ENCODE measurements at regions not wholly inside any gene's neighbourhood (a gene's known extent, or its start where the extent isn't known, plus 50 kb on each side); places are given as distances from the start of the nearest gene placed in this dataset.

GRCh38 chr14:34201909-34202637 is 251.2 kb upstream of the EGLN3 start:
- TF ChIP-seq CTCF (IDR thresholded peaks at IDR 0.05; ENCODE audit: low read depth, low read length, missing control alignments), result no peak
- in situ Hi-C loops (cut with HindIII; ENCODE audit: low sequenced_read_pairs), result no loop called here
- no peak for DNase-seq (ENCODE audit: low read depth)
- no peak overlapping the region for H3K4me3 ChIP-seq (ENCODE audit: low read depth, low read length)

GRCh38 chr14:34199585-34199984 is 248.7 kb upstream of the EGLN3 start:
- peak; percentile 78 for DNase-seq (ENCODE audit: low read depth)
- TF ChIP-seq CTCF (IDR thresholded peaks at IDR 0.05; ENCODE audit: low read depth, low read length, missing control alignments), result no peak
- no peak overlapping the region for H3K4me3 ChIP-seq (ENCODE audit: low read depth, low read length)
- in situ Hi-C loops (cut with HindIII; ENCODE audit: low sequenced_read_pairs), result no loop called here

GRCh38 chr14:34198096-34198495 is 247.2 kb upstream of the EGLN3 start:
- H3K4me3 ChIP-seq (ENCODE audit: low read depth, low read length), result no peak overlapping the region
- DNase-seq (ENCODE audit: low read depth), result no peak
- in situ Hi-C loops (cut with HindIII; ENCODE audit: low sequenced_read_pairs), result no loop called here
- TF ChIP-seq CTCF (IDR thresholded peaks at IDR 0.05; ENCODE audit: low read depth, low read length, missing control alignments), result no peak

GRCh38 chr14:34195964-34196363 is 245.1 kb upstream of the EGLN3 start:
- TF ChIP-seq CTCF (IDR thresholded peaks at IDR 0.05; ENCODE audit: low read depth, low read length, missing control alignments), result no peak
- no peak overlapping the region for H3K4me3 ChIP-seq (ENCODE audit: low read depth, low read length)
- no peak for DNase-seq (ENCODE audit: low read depth)
- in situ Hi-C loops (cut with HindIII; ENCODE audit: low sequenced_read_pairs), result no loop called here

- no peak for DNase-seq (ENCODE audit: low read depth)
- H3K4me3 ChIP-seq (ENCODE audit: low read depth, low read length), result no peak overlapping the region
- TF ChIP-seq CTCF (IDR thresholded peaks at IDR 0.05; ENCODE audit: low read depth, low read length, missing control alignments), result no peak
- in situ Hi-C loops (cut with HindIII; ENCODE audit: low sequenced_read_pairs), result no loop called here
These were observed 239.8 kb upstream of the EGLN3 start for GRCh38 chr14:34190717-34191116.

GRCh38 chr14:34189866-34190265 is 239.0 kb upstream of the EGLN3 start:
- DNase-seq (ENCODE audit: low read depth), result no peak

More at GRCh38 chr14:34189866-34190265, 239.0 kb upstream of the EGLN3 start:
- no peak for TF ChIP-seq CTCF (IDR thresholded peaks at IDR 0.05; ENCODE audit: low read depth, low read length, missing control alignments)
- H3K4me3 ChIP-seq (ENCODE audit: low read depth, low read length), result no peak overlapping the region
- in situ Hi-C loops (cut with HindIII; ENCODE audit: low sequenced_read_pairs), result no loop called here
